Activated CD8-positive, alpha-beta memory T cell treated with anti-CD3 and anti-CD28 coated beads for 24 hours (primary cell): ENCODE measurements at regions not wholly inside any gene's neighbourhood (a gene's known extent, or its start where the extent isn't known, plus 50 kb on each side); places are given as distances from the start of the nearest gene placed in this dataset.

Experiments
- DNase-seq: peaks from one replicate; pipeline ENCODE4 v3.0.0-alpha.2; 2020

GRCh38 chr6:9647599-9647998, 767.3 kb downstream of the TFAP2A start:
- DNase-seq, result no peak

GRCh38 chr6:9647071-9647445, 767.8 kb downstream of the TFAP2A start:
- no peak for DNase-seq

GRCh38 chr6:9646342-9647070, 768.4 kb downstream of the TFAP2A start:
- no peak for DNase-seq

GRCh38 chr6:9638861-9639260, 776.0 kb downstream of the TFAP2A start:
- no peak for DNase-seq

GRCh38 chr6:9634776-9635175, 780.1 kb downstream of the TFAP2A start:
- DNase-seq, result no peak

DNA sequence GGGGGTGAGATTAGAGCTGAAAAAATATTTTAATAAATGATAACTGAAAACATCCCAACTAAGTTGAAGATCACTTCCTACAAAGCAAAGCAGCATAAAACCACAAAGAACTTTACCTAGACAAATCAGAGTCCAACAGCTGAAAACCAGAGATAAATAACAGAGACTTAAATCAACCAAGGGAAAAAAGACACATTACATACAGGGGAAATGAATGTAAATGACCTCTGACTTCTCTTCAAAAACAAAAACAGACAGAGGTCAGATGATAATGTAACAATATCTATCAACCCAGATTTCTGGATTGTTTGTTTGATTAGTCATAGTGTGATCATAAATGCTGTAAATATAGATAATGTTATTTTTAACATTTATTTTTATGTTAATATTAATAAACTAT, 782.8 kb downstream of the TFAP2A start:
- no peak for DNase-seq

DNA sequence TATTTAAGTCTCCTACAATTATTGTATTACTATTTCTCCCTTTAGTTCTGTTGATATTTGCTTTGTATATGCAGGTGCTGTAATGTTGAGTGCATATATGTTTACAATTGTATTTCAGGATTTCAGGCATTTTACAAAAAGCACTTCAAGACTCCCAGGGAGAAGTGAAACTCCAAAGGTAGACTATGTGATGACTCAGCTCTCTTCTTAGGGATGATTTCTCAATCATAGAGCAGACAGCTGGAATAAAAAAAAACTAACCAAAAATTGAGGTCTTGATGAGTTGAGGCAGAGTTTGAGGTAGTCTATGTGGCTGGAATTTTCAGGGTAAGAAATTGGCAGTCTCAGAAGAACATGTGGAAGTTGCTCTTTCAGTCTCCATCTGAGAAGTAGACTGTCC, 786.1 kb downstream of the TFAP2A start:
- no peak for DNase-seq

DNA sequence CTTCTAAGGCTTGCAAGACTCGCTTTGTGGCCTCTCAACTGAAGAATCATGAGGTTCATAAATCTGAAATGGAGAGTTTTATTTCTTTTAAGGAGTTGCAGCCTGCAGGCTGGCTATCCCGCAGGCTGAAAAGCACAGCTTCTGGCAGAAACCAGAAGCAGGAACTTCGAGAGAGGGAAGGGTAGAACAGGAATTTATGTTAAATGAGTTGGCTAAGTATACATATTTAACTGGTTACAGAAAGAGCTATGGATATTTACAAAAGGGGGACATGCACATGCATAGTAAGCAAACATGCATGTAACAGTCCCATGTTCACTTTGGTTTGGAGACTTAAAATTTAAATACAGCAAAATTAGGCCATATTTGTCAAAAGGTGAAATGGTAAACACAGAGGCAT, 787.0 kb downstream of the TFAP2A start:
- DNase-seq, result no peak

- no peak for DNase-seq
Observed at GRCh38 chr6:9623985-9624384, 790.9 kb downstream of the TFAP2A start.

- DNase-seq, result no peak
Observed at GRCh38 chr6:9623228-9623832, 791.5 kb downstream of the TFAP2A start.

DNA sequence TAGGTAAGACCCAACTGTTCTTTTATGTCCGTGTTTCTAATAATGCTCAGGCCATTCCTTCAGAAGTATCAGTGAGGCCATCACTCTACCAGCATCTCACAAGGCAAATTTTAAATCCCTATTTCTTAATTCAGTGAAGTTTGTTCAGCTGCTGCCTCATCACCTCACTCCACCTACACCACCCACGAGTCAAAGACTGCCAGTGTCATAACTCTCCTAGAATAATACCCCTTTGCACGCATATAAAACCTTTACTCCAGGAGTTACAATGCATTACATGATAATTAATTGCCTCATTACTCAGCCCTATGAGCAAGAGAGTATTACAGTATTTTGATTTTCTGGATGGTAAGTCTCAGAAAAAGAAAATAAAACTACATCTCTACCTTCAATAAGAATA, 793.6 kb downstream of the TFAP2A start:
- no peak for DNase-seq

DNA sequence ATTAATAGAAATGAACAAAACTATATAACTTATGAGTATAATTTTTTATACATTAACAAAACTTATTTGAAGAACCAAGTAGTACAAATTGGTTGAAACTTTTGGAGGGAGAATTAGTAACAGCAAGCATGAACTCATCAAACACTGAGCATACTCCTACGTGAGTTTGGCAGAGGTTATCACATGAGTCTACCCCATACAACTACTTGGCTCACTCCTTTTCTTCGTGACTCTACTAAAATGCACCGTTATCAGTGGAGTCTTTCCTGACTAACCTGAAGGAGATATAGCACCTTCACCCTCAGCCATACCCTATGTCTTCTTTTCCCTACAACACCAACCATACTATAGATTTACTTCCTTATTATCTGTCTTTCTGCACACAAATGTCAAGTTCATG, 794.2 kb downstream of the TFAP2A start:
- DNase-seq, result no peak

- DNase-seq, result no peak
Observed at GRCh38 chr6:9620263-9620662, 794.6 kb downstream of the TFAP2A start.

GRCh38 chr6:9614778-9615177, 800.1 kb downstream of the TFAP2A start:
- no peak for DNase-seq

- no peak for DNase-seq
Observed at GRCh38 chr6:9612489-9612888, 802.4 kb downstream of the TFAP2A start.

- no peak for DNase-seq
Observed at GRCh38 chr6:9610620-9611415, 804.1 kb downstream of the TFAP2A start.

DNA sequence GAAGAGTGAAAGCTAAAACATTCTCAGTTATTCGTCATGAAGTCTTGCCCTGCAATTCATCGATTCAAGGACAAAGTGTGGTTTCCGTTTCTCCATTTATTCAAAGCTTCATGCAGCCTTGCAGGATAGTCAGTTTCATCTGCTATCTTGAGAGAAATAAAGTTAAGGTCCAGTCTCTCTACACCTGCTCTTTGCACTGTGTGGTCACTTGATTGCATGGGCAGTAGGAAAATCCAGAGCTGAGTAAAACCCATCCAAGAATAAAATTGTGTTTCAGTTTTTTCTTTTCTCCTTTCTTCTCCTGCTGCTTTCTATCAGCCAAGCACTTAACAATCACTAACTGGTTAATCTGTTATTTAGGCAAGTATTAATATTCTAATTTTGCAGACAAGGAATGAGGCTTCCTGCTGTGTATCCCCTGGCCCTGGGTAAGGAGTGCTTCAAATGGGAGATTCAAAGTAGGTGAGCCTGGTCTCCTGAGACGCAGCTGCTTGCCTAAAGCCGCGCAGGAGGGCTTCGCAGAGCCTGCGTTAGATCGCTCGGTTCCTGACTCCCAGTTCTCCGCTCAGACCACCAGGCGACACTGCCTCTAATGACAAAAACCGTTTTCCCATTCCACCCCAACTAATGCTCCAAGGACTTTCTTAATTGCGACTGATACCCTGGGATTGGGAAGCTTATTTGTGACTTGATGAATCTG, 808.3 kb downstream of the TFAP2A start:
- no peak for DNase-seq

- no peak for DNase-seq
Observed at GRCh38 chr6:9594746-9595145, 820.1 kb downstream of the TFAP2A start.

GRCh38 chr6:9593554-9593953, 821.3 kb downstream of the TFAP2A start:
- no peak for DNase-seq

- DNase-seq, result no peak
Observed at GRCh38 chr6:9583753-9584352, 831.0 kb downstream of the TFAP2A start.

DNA sequence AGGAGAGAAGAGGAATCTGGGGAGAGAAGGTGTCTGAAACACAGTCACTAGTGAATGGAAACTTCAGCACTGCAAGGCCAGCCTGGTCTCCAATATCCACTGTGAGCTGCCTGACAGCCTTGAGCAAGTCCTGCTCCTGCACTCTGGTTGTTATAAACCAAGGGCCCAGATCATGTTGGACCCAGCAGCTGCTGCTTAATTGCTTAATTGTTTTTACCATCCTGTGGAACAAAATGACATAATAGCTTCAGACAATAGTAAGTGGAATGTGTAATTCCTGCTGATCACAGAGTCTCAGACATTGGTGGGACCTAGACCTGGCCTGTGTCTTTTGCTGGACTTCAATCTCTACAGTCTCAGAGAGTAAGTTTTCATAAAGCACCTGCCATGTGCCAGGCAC, 833.7 kb downstream of the TFAP2A start:
- no peak for DNase-seq

- DNase-seq, result no peak
Observed at GRCh38 chr6:9576521-9576920, 838.4 kb downstream of the TFAP2A start.

DNA sequence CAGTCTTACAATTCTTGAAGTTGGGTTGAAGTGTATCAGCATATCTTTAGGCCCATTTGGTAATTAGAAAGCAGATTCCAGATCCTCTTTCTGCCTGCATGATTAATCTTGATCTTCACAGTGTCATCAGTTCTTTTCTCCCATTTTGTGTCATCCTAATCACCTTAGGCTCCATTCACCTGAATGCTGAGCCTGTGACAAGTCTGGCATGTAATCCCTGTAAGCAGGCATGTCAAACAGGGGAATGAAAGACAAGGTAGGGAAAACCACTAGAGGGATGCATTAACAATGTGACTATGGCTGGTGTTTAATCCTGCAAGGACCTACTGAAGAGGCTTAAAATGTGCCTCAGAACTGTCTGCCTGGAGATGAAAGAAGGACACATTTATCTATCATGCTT, 848.8 kb downstream of the TFAP2A start:
- DNase-seq, result no peak
